Testis (tissue), 2 donors: ENCODE measurements at regions not wholly inside any gene's neighbourhood (a gene's known extent, or its start where the extent isn't known, plus 50 kb on each side); places are given as distances from the start of the nearest gene placed in this dataset.

Source experiments
- POLR2A ChIP-seq: fragments of 450-650 bp; IDR thresholded peaks from one replicate; pipeline ENCODE4 v1.6.1; 2017; ENCODE audit warnings: antibody characterized with exemption, mild to moderate bottlenecking, moderate library complexity
- TF ChIP-seq, protein P1 (sequence below), 3 experiments: fragments of 450-650 bp in 2 of 3; fragments of 200-600 bp in 1 of 3; sonication (generic) in 1 of 3; IDR thresholded peaks; one replicate each; pipeline ENCODE4 v1.5.1; 2016 to 2019; ENCODE audit warnings: antibody characterized with exemption in 3 of 3, mild to moderate bottlenecking in 2 of 3, moderate library complexity in 1 of 3

DNA sequence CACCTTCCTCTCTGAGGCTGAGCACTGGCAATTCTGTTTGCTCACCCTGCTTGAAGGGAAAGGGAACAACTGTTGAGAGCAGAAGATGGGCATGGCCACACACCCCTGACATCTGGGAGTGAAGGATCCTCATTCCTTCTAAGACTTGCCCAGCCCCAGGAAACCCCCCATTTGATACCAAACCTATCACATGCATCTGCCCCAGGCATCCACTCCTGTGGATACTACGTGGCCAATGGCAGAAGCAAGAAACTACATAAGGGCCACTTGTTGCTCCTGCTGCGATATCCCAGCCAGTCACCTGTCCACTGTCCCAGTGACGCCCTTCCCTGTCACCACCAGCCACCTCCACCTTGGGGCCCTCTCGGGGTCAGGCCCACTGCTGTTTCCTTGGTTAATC is 185.2 kb downstream of the SMAD2 start:
- TF ChIP-seq, protein P1, sequence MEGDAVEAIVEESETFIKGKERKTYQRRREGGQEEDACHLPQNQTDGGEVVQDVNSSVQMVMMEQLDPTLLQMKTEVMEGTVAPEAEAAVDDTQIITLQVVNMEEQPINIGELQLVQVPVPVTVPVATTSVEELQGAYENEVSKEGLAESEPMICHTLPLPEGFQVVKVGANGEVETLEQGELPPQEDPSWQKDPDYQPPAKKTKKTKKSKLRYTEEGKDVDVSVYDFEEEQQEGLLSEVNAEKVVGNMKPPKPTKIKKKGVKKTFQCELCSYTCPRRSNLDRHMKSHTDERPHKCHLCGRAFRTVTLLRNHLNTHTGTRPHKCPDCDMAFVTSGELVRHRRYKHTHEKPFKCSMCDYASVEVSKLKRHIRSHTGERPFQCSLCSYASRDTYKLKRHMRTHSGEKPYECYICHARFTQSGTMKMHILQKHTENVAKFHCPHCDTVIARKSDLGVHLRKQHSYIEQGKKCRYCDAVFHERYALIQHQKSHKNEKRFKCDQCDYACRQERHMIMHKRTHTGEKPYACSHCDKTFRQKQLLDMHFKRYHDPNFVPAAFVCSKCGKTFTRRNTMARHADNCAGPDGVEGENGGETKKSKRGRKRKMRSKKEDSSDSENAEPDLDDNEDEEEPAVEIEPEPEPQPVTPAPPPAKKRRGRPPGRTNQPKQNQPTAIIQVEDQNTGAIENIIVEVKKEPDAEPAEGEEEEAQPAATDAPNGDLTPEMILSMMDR (IDR thresholded peaks at IDR 0.05) = no peak
- no peak for TF ChIP-seq POLR2A
